Posterior cingulate gyrus (tissue), 11 donors: ENCODE measurements at regions not wholly inside any gene's neighbourhood (a gene's known extent, or its start where the extent isn't known, plus 50 kb on each side); places are given as distances from the start of the nearest gene placed in this dataset.
"Not testable (repeated sequence)": the region's sequence is repeated elsewhere in the genome, so short reads cannot be mapped to it uniquely, and the experiment has no call there.

Source experiments
- DNase-seq, 10 donors: peaks; one replicate each; pipeline versions ENCODE4 v3.0.0 to v3.0.0-alpha.2; 2020 to 2021; ENCODE audit warnings: mixed read lengths in 3 of 10
- intact Hi-C: fragments of 100-400 bp; cut with DNase I; formaldehyde crosslinking; loops from one replicate; pipeline ENCODE4 v1.15.1; 2023

GRCh38 chr6:112910256-112910655, 563.1 kb downstream of the RFPL4B start:
- DNase-seq: no peak
- intact Hi-C loops: no loop called here

- intact Hi-C loops: no loop called here
These were observed 564.8 kb downstream of the RFPL4B start for GRCh38 chr6:112911959-112912358.

GRCh38 chr6:112912416-112913101, 565.4 kb downstream of the RFPL4B start:
- DNase-seq: no peak
- intact Hi-C loops: no loop called here

More at GRCh38 chr6:112911959-112912358, 564.8 kb downstream of the RFPL4B start:
- no peak for DNase-seq

GRCh38 chr6:112919744-112920143, 572.6 kb downstream of the RFPL4B start:
- intact Hi-C loops, DNase-seq: not testable (repeated sequence)

- no peak for DNase-seq
- intact Hi-C loops: no loop called here
These were observed 573.9 kb downstream of the RFPL4B start for GRCh38 chr6:112920994-112921393.

GRCh38 chr6:112923940-112924587, 576.9 kb downstream of the RFPL4B start:
- intact Hi-C loops: no loop called here
- no peak for DNase-seq

- intact Hi-C loops: no loop called here
- DNase-seq: no peak
These were observed 578.6 kb downstream of the RFPL4B start for GRCh38 chr6:112925702-112926101.

GRCh38 chr6:112927641-112928320, 580.7 kb downstream of the RFPL4B start:
- DNase-seq: no peak
- intact Hi-C loops: no loop called here

GRCh38 chr6:112929641-112930040, 582.5 kb downstream of the RFPL4B start:
- intact Hi-C loops: no loop called here
- no peak for DNase-seq

- DNase-seq: no peak
- intact Hi-C loops: no loop called here
These were observed 584.7 kb downstream of the RFPL4B start for GRCh38 chr6:112931832-112932231.

GRCh38 chr6:112933947-112934346, 586.8 kb downstream of the RFPL4B start:
- intact Hi-C loops: no loop called here
- DNase-seq: no peak

- intact Hi-C loops: no loop called here
- DNase-seq: no peak
These were observed 587.5 kb downstream of the RFPL4B start for GRCh38 chr6:112934433-112935327.

GRCh38 chr6:112935402-112936078, 588.4 kb downstream of the RFPL4B start:
- no peak for DNase-seq
- intact Hi-C loops: no loop called here

GRCh38 chr6:112936079-112936472, 588.9 kb downstream of the RFPL4B start:
- intact Hi-C loops: no loop called here
- no peak for DNase-seq

GRCh38 chr6:112936504-112936903, 589.4 kb downstream of the RFPL4B start:
- no peak for DNase-seq

GRCh38 chr6:112937690-112938089, 590.6 kb downstream of the RFPL4B start:
- intact Hi-C loops: not testable (repeated sequence)

More at GRCh38 chr6:112936504-112936903, 589.4 kb downstream of the RFPL4B start:
- intact Hi-C loops: no loop called here

GRCh38 chr6:112938650-112939049, 591.5 kb downstream of the RFPL4B start:
- intact Hi-C loops: no loop called here
- no peak for DNase-seq

More at GRCh38 chr6:112937690-112938089, 590.6 kb downstream of the RFPL4B start:
- not testable (repeated sequence) for DNase-seq

- intact Hi-C loops: no loop called here
- no peak for DNase-seq
These were observed 592.4 kb downstream of the RFPL4B start for GRCh38 chr6:112939563-112939962.

- no peak for DNase-seq
These were observed 594.5 kb downstream of the RFPL4B start for GRCh38 chr6:112941613-112942012.

GRCh38 chr6:112946051-112946450, 598.9 kb downstream of the RFPL4B start:
- intact Hi-C loops: no loop called here
- no peak for DNase-seq

More at GRCh38 chr6:112941613-112942012, 594.5 kb downstream of the RFPL4B start:
- intact Hi-C loops: no loop called here
